Neuronal stem cell (in vitro differentiated cells): ENCODE measurements at regions not wholly inside any gene's neighbourhood (a gene's known extent, or its start where the extent isn't known, plus 50 kb on each side); places are given as distances from the start of the nearest gene placed in this dataset.

Experiments used
- DNase-seq: peaks from one replicate; pipeline ENCODE4 v3.0.0-alpha.2; 2013; ENCODE audit warnings: low spot score
- H2AFZ ChIP-seq: one replicate; pipeline ENCODE4 v1.6.1; 2013; ENCODE audit warnings: mild to moderate bottlenecking, low read length, inconsistent platforms
- H2AK5ac ChIP-seq: 2 replicates; pipeline ENCODE4 v1.6.1; 2013; ENCODE audit warnings: low read depth, mild to moderate bottlenecking, inconsistent platforms, low read length, moderate library complexity, mixed read lengths
- H2BK120ac ChIP-seq: 2 replicates; pipeline ENCODE4 v1.6.1; 2013; ENCODE audit warnings: low read depth, mild to moderate bottlenecking, inconsistent platforms, low read length, moderate library complexity, mixed read lengths
- H2BK12ac ChIP-seq: one replicate; pipeline ENCODE4 v1.6.1; 2013; ENCODE audit warnings: low read length, inconsistent platforms
- H2BK15ac ChIP-seq: 2 replicates; pipeline ENCODE4 v1.6.1; 2013; ENCODE audit warnings: mild to moderate bottlenecking, low read length, inconsistent platforms, mixed read lengths
- H2BK5ac ChIP-seq: one replicate; pipeline ENCODE4 v1.6.1; 2013; ENCODE audit warnings: inconsistent platforms, mild to moderate bottlenecking, low read length, moderate library complexity
- H3K14ac ChIP-seq: one replicate; pipeline ENCODE4 v1.6.1; 2013; ENCODE audit warnings: low read length, inconsistent platforms
- H3K18ac ChIP-seq: 2 replicates; pipeline ENCODE4 v1.6.1; 2013; ENCODE audit warnings: low read length, inconsistent platforms
- H3K23ac ChIP-seq: 2 replicates; pipeline ENCODE4 v1.6.1; 2013; ENCODE audit warnings: low read depth, mild to moderate bottlenecking, mixed read lengths, low read length, inconsistent platforms; ENCODE audit not compliant: poor library complexity
- H3K27ac ChIP-seq: replicated peaks from 3 replicates; pipeline ENCODE4 v1.5.1; 2013; ENCODE audit warnings: low read length, inconsistent platforms
- H3K27me3 ChIP-seq, 3 experiments: 2 replicates each; pipeline ENCODE4 v1.6.1; 2013; ENCODE audit warnings: low read length in 3 of 3, mild to moderate bottlenecking in 2 of 3, inconsistent platforms in 1 of 3, low read depth in 1 of 3, mixed read lengths in 1 of 3, moderate library complexity in 1 of 3; ENCODE audit not compliant: control insufficient read depth in 3 of 3, insufficient read depth in 3 of 3
- H3K36me3 ChIP-seq, 2 donors: replicated peaks in 1 of 2; 2 replicates each; pipeline ENCODE4 v1.6.1; 2013; ENCODE audit warnings: low read length in 2 of 2; ENCODE audit not compliant: control insufficient read depth in 2 of 2, insufficient read depth in 2 of 2
- H3K4ac ChIP-seq: 2 replicates; pipeline ENCODE4 v1.6.1; 2013; ENCODE audit warnings: inconsistent platforms, mild to moderate bottlenecking, low read length, moderate library complexity
- H3K4me1 ChIP-seq, 2 donors: 1 replicate in 1 of 2; 2 replicates in 1 of 2; pipeline ENCODE4 v1.6.1; 2013; ENCODE audit warnings: low read length in 2 of 2, low read depth in 1 of 2; ENCODE audit not compliant: control insufficient read depth in 2 of 2, insufficient read depth in 1 of 2
- H3K4me2 ChIP-seq: one replicate; pipeline ENCODE4 v1.6.1; 2013; ENCODE audit warnings: mild to moderate bottlenecking, low read length, inconsistent platforms; ENCODE audit not compliant: insufficient read depth, poor library complexity, severe bottlenecking
- H3K4me3 ChIP-seq, 2 donors: 2 replicates each; pipeline ENCODE4 v1.5.1; 2013; ENCODE audit warnings: low read length in 2 of 2, mild to moderate bottlenecking in 2 of 2, inconsistent platforms in 1 of 2, moderate library complexity in 1 of 2
- H3K79me1 ChIP-seq: one replicate; pipeline ENCODE4 v1.6.1; 2013; ENCODE audit warnings: low read depth, mild to moderate bottlenecking, inconsistent platforms, low read length, moderate library complexity
- H3K9ac ChIP-seq: one replicate; pipeline ENCODE4 v1.6.1; 2013; ENCODE audit warnings: mild to moderate bottlenecking, low read depth, low read length, inconsistent platforms; ENCODE audit not compliant: poor library complexity
- H3K9me3 ChIP-seq, 2 donors: replicated peaks in 1 of 2; 2 replicates each; pipeline versions ENCODE3 to v1.6.1; 2013; ENCODE audit warnings: low read length in 2 of 2, mild to moderate bottlenecking in 2 of 2, inconsistent platforms in 1 of 2, low read depth in 1 of 2, mixed read lengths in 1 of 2, moderate library complexity in 1 of 2; ENCODE audit not compliant: control insufficient read depth in 2 of 2, insufficient read depth in 1 of 2
- H4K8ac ChIP-seq: one replicate; pipeline ENCODE4 v1.6.1; 2013; ENCODE audit warnings: low read depth, mild to moderate bottlenecking, inconsistent platforms, low read length, moderate library complexity
- H4K91ac ChIP-seq: one replicate; pipeline ENCODE4 v1.6.1; 2013; ENCODE audit warnings: low read length, low read depth, mild to moderate bottlenecking, inconsistent platforms; ENCODE audit not compliant: poor library complexity
- WGBS, 2 donors: extraction: QIAGEN DNeasy Blood & Tissue Kit; methylation state at CpG; one replicate each; pipeline ENCODE4 v1.1.7; 2013; ENCODE audit warnings: missing lambda C conversion rate in 2 of 2, mixed read lengths in 1 of 2; ENCODE audit not compliant: insufficient read length in 2 of 2, insufficient replicate concordance in 1 of 2; ENCODE audit errors: extremely low coverage in 2 of 2; 5-methylcytosine and 5-hydroxymethylcytosine counted together

DNA sequence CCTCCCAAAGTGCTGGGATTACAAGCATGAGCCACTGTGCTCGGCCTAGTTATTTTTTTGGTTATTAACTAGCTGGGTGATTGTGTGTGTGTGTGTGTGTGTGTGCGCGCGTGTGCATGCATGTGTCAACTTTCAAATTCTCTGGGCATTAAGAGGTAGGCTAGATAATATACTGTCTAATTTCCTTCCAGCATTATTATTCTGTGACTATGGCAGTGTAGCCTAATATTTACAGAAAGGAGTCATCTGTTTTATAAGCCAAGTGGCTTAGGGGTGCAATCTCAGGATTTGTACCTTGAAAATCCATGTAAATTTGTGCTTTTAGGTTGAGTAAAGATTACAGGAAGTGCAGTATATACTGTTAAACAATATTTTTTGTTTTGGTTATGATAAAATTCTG lies 85.1 kb upstream of the ZBTB20 start:
- Histone ChIP-seq H4K8ac (no peak overlapping the region), H3K36me3 (no peaks in the 10 kb centered on the region), H3K79me1 (no peaks in the 10 kb centered on the region), H3K23ac (no peak overlapping the region), H4K91ac (no peak overlapping the region), H3K9ac (no peak overlapping the region), H3K27me3 (no peaks in the 10 kb centered on the region), H2BK12ac (no peak overlapping the region), H2BK5ac (no peak overlapping the region), H3K4ac (no peak overlapping the region), H3K4me2 (no peak overlapping the region), H2AK5ac (no peak overlapping the region), H2BK120ac (no peak overlapping the region), H3K27ac (no peak overlapping the region), H3K14ac (no peak overlapping the region), H3K9me3 (no peaks in the 10 kb centered on the region), H3K4me3 (no peak overlapping the region), H3K18ac (no peak overlapping the region), H2AFZ (no peak overlapping the region), H2BK15ac (no peak overlapping the region), H3K4me1 (peaks cover 0 to 1% of the 10 kb centered on the region in 2 donors)
- no peak for DNase-seq
- WGBS, 2 donors = no CpG with 5 or more reads among the region's 4 CpGs

DNA sequence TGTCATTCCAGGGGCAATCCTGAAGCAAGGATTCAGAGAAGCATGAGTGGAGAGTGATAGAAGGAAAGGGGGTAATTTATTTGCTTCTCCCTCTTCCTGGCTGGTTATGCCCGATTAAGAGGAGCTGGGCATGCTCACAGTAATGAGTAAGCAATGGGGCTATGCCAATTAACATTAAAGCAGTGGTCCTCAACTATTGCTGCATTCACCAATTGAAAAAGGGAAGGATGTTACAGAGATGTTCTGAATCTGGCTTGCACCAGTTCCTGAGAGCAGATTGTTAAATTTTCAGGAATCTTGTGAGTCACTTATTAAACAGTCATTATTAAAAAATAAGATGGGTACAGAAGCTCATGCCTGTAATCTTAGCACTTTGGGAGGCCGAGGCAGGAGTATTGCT lies 85.9 kb upstream of the ZBTB20 start:
- peaks cover 0 to 1% of the 10 kb centered on the region in 2 donors for H3K4me1 ChIP-seq
- no peak overlapping the region for H3K9ac ChIP-seq
- no peak overlapping the region for H2BK12ac ChIP-seq
- no peaks in the 10 kb centered on the region for H3K9me3 ChIP-seq
- no peak overlapping the region for H4K91ac ChIP-seq
- no peaks in the 10 kb centered on the region for H3K79me1 ChIP-seq
- H3K18ac ChIP-seq = no peak overlapping the region
- H3K27me3 ChIP-seq = no peaks in the 10 kb centered on the region
- H2BK5ac ChIP-seq = no peak overlapping the region
- no peak overlapping the region for H3K14ac ChIP-seq
- H2AFZ ChIP-seq = no peak overlapping the region
- DNase-seq = no peak
- H4K8ac ChIP-seq = no peak overlapping the region
- H3K4ac ChIP-seq = no peak overlapping the region
- no peak overlapping the region for H3K23ac ChIP-seq
- H3K36me3 ChIP-seq = no peaks in the 10 kb centered on the region
- H3K4me3 ChIP-seq = no peak overlapping the region
- no peak overlapping the region for H2BK120ac ChIP-seq
- no peak overlapping the region for H2AK5ac ChIP-seq
- H3K27ac ChIP-seq = no peak overlapping the region
- H3K4me2 ChIP-seq = no peak overlapping the region
- no peak overlapping the region for H2BK15ac ChIP-seq
- WGBS, 2 donors = no CpG with 5 or more reads among the region's 2 CpGs

DNA sequence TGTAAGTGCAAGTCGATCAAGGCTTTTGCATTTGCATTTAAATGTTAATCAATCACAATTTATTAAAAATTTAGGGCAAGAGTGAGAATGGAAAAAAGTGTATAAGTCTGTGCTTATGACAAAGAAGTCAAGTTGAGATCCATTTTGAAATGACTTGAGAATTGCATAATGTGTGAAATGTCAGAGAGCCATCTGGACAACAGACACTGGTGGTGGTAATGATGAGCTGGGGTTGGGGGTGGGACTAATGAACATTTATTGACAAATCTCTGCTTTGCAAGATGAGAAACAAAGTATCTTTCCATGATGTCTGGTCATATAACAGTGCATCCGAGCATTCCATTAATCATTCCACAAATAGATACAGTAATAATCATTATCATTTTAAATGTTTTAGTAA lies 89.4 kb upstream of the ZBTB20 start:
- H2BK120ac ChIP-seq = no peak overlapping the region
- H3K9ac ChIP-seq = no peak overlapping the region
- no peak overlapping the region for H3K4me3 ChIP-seq
- H3K4ac ChIP-seq = no peak overlapping the region
- no peak overlapping the region for H2BK15ac ChIP-seq
- no peak overlapping the region for H4K8ac ChIP-seq
- no peak overlapping the region for H2BK12ac ChIP-seq
- H2BK5ac ChIP-seq = no peak overlapping the region
- no peak overlapping the region for H2AK5ac ChIP-seq
- no peaks in the 10 kb centered on the region for H3K79me1 ChIP-seq
- no peak overlapping the region for H3K14ac ChIP-seq
- H3K4me2 ChIP-seq = no peak overlapping the region
- no peak overlapping the region for H3K18ac ChIP-seq
- H3K27me3 ChIP-seq = no peaks in the 10 kb centered on the region
- no peak overlapping the region for H3K23ac ChIP-seq
- H3K4me1 ChIP-seq = peaks cover 2 to 21% of the 10 kb centered on the region in 2 donors
- H2AFZ ChIP-seq = no peak overlapping the region
- no peak overlapping the region for H3K27ac ChIP-seq
- no peak for DNase-seq
- H3K36me3 ChIP-seq = no peaks in the 10 kb centered on the region
- WGBS, 2 donors = no CpG with 5 or more reads among the region's 2 CpGs
- H4K91ac ChIP-seq = no peak overlapping the region
- no peaks in the 10 kb centered on the region for H3K9me3 ChIP-seq

DNA sequence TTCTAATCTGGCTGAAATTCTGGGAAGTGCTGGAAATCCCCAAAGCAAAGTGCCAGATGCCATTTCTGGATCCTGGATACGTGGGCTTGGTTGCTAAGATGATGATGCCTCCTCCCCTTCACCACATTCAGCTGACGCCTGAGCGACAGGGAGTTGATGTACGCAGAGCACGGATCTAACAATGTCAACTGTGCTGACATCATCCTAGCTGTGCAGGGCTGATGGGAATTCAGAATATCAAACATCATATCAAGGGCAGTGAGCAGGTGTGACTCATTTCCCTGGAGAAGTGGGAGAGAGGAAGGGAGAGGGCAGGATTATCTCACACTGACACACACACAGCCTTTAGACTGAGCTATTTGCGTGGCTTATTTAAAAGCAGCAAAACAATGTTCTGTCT lies 92.6 kb upstream of the ZBTB20 start:
- Histone ChIP-seq H3K14ac (no peak overlapping the region), H3K4me3 (no peak overlapping the region), H3K36me3 (no peaks in the 10 kb centered on the region), H3K18ac (no peak overlapping the region), H2AFZ (peak overlapping the region; percentile 78), H3K4me1 (peaks cover 2 to 20% of the 10 kb centered on the region in 2 donors), H4K8ac (no peak overlapping the region), H2BK5ac (no peak overlapping the region), H4K91ac (no peak overlapping the region), H2BK120ac (no peak overlapping the region), H3K9ac (no peak overlapping the region), H2BK15ac (no peak overlapping the region), H3K4me2 (no peak overlapping the region), H2AK5ac (no peak overlapping the region), H3K27me3 (no peaks in the 10 kb centered on the region), H3K27ac (no peak overlapping the region), H3K9me3 (no peaks in the 10 kb centered on the region), H3K23ac (no peak overlapping the region), H3K4ac (no peak overlapping the region), H2BK12ac (no peak overlapping the region), H3K79me1 (no peaks in the 10 kb centered on the region)
- no CpG with 5 or more reads among the region's 6 CpGs for WGBS, 2 donors
- no peak for DNase-seq
